Left renal cortex interstitium (tissue), 4 donors: ENCODE measurements at regions not wholly inside any gene's neighbourhood (a gene's known extent, or its start where the extent isn't known, plus 50 kb on each side); places are given as distances from the start of the nearest gene placed in this dataset.

Source experiments
- DNase-seq, 4 donors: peaks; one replicate each; pipeline ENCODE4 v3.0.0-alpha.2; 2013; ENCODE audit warnings: low read depth in 4 of 4, low spot score in 2 of 4, missing footprints in 1 of 4

- no peak for DNase-seq
Measured at GRCh38 chr21:20944139-20944538, 54.1 kb upstream of the NCAM2 start.

- no peak for DNase-seq
Measured at GRCh38 chr21:20946701-20947100, 51.5 kb upstream of the NCAM2 start.
